ENCODE measurements at regions not wholly inside any gene's neighbourhood (a gene's known extent, or its start where the extent isn't known, plus 50 kb on each side); places are given as distances from the start of the nearest gene placed in this dataset.

DNA sequence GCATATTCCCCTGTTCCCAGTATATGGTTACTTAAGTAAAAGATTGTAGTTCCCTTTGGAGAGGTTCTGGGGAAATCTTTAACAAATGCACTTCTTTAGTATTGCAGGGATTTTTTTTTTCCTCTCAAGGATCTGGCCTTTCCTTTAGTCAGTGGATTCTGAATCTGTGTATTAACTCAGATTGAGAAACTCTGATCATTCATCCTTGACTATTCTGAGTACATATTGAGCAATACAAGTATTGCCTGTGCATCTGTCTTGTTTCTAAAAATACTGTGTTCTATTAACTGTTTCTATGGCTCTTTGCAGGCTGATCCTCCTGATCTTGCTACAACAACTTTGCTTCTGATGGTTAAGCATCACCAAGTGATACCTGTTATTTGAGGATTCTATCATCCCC lies 67.8 kb upstream of the FGGY start:
- DNase-seq = no peak

DNA sequence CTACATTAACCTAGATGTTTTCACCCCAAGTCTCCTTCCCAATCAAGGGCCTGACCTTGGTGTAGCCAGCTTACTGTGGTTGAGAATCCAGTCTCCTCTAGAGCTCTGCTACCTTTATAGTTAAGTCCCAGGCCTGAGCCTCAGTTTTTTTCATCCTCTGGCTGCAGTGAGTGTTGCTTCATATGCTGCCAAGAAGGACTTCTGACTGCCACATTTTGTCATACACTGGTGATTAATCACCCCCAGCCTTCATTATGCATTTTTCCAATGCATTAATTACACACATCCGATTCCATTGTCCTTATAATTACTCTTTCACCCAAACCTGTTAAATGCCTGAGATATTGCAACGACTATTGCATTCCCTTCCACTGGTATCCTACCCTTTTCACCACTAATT lies 66.3 kb upstream of the FGGY start:
- DNase-seq = no peak

GRCh38 chr1:59232216-59232615 lies 64.7 kb upstream of the FGGY start:
- no peak for DNase-seq

- no peak for DNase-seq
Observed at GRCh38 chr1:59233444-59233843, 63.5 kb upstream of the FGGY start.

DNA sequence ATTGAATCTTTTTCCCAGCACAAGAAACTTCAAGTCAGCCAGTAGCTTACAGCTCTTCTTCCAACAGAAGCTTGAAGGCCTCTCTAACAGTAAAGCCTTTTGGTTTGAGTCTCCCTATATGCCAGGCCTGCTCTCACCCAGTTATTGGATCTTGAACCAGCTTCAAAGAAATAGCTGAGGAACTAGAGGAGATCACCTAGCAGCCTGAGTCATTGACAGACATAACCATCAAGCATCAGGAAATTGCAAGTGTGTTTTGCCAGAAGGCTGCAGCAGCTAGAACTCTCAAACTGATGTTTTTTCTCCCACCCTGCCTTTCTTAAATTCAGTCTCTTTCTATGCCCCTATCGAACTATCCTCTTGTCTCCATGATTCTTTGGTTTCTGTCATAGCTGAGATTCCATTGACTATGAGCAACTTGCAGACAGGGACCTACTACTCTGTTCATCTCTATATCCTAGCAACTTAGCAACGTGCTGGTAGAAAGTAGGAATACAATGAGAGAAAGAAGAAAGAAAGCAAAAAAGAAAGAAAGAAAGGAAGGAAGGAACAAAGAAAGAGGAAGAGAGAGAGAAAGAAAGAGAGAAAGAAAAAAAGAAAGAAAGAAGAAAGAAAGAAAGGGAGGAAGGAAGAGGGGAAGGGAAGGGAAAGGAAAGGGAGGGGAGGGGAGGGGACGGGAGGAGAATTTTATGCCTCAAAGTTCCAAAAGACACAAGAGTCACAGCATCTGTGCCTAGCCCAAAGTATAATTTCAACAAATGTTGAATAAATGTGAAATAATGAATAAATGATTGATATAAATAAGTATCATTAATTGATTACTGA lies 60.0 kb upstream of the FGGY start:
- no peak for DNase-seq

- DNase-seq = no peak
Observed at GRCh38 chr1:59237900-59238299, 59.0 kb upstream of the FGGY start.

DNA sequence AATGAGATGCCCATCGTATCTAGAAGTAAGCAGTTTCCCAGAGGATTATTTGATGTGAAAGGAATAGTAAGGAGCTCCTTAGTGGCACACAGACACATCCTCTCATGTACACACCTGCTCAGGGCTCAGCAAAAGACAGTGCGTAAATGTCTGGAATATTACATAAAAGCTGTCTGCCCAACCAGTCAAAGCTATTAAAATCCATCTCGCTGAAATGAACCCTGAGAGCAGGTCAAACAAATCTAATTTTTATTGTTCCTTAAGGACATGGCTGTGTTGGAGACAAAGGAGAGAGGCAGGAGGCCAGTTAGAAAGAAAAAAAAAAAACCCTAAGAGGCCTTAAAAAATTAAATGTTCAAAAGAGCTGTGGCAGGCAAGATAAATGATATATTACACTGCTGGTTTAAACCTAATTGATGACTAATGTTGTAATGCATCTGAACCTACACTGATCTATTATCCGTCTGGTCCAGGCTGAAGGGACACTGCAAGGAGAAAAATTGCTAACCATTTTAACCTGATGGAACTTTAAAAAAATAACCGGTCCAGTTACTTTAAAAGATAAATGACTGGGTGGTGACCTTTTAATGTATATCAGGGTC lies 58.5 kb upstream of the FGGY start:
- DNase-seq = no peak

GRCh38 chr1:59238993-59239392 lies 57.9 kb upstream of the FGGY start:
- no peak for DNase-seq

GRCh38 chr1:59241909-59242308 lies 55.0 kb upstream of the FGGY start:
- no peak for DNase-seq

GRCh38 chr1:59242370-59242769 lies 54.5 kb upstream of the FGGY start:
- DNase-seq = no peak

DNA sequence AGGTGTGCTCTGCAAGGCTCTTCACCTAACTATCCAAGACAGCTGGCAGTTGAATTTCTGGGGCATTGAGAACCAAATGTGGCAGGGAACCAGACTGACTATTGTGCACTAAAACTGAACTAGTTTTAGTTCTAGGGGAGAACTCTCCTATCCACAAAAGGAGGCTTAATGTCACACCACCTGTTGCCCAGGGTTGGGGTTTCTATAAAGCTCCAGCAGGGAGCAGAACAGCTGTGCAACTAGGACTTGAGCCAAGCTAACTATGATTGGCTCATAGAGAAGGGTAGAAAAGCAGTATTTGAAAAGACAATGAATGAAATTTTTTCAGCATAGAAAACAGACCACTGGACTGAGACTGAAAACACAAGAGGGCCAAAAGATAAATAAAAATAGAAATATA lies 53.3 kb upstream of the FGGY start:
- no peak for DNase-seq

DNA sequence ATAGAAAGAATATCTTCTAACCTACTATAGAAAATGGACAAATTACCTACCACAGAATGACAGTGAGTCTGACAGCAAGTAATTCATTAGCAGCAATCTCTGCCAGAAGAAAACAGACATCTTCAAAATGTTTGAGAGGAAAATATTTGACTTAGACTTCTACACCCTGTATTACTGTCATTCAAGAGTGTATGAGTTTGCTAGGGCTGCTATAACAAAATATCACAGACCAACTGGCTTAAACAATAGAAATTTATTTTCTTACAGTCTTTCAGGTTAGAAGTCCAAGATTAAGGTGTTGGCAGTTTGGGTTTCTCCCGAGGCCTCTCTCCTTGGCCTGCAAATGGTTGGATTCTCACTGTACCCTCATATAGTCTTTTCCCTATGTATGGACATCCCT lies 52.9 kb upstream of the FGGY start:
- DNase-seq = no peak

- DNase-seq = no peak
Observed at GRCh38 chr1:59244891-59245290, 52.0 kb upstream of the FGGY start.

Data from activated CD4-positive, alpha-beta T cell treated with anti-CD3 and anti-CD28 coated beads, Interleukin-2, amount 50 U/mL, for 16 hours (primary cell).